ENCODE measurements at regions not wholly inside any gene's neighbourhood (a gene's known extent, or its start where the extent isn't known, plus 50 kb on each side); places are given as distances from the start of the nearest gene placed in this dataset.

DNA sequence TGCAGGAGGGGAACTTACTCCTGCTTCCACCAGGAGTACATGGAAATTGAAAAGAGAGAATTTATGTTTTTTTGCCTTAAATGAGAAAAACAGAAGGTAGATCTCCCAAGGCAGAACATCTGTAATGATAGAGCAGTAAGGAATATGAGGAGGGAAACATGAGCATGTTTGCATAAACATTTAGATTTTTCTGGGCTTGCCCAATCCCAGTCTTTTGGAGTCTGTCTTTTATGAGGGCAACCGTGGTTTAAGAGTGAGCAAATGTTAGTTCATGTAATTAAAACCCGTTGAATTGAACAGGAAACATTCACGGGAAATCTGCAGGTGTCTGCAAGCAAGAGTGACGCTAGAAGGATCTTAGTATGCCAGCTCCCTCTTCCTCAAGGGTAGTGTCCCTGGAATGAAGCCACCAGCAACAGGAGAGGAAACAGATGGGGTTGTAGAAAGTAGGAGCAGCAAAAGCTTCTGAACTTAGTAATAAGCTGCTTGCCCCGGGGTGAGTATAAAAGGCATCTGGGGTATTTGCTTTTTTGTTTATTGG, 79.3 kb downstream of the ARF6 start:
- WGBS, 5 donors, result 1 to 2% (median 1%) methylated on average over 5 of the region's 5 CpGs
- H3K36me3 ChIP-seq, result no peaks in the 10 kb centered on the region
- intact Hi-C loops (cut with DNase I; ENCODE audit: low total_unique reads), result no loop called here
- peaks cover 41 to 81% (median 64%) of the 10 kb centered on the region in 6 donors for H3K4me1 ChIP-seq
- no peak for DNase-seq
- H3K9me3 ChIP-seq, result no peaks in the 10 kb centered on the region
- no peak for TF ChIP-seq CTCF (IDR thresholded peaks at IDR 0.05 in 8 of 11, conservative IDR thresholded peaks at IDR 0.05 in 3 of 11)
- TF ChIP-seq POLR2A (IDR thresholded peaks at IDR 0.05), result no peak
- no peak for TF ChIP-seq POLR2AphosphoS5 (IDR thresholded peaks at IDR 0.05)
- H3K27me3 ChIP-seq (replicated peaks in 1 of 7), result no peaks in the 10 kb centered on the region
- H3K4me3 ChIP-seq, result peak overlapping the region in 1 of 8 donors; percentile 21
- H3K27ac ChIP-seq, result peak overlapping the region; percentile 68 to 96 (median 89)

GRCh38 chr14:49972823-49973222, 79.9 kb downstream of the ARF6 start:
- DNase-seq, result no peak
- Histone ChIP-seq H3K27me3 (replicated peaks in 1 of 7) (no peaks in the 10 kb centered on the region), H3K4me3 (no peak overlapping the region), H3K27ac (peak overlapping the region; percentile 68 to 96 (median 89)), H3K4me1 (peaks cover 44 to 87% (median 70%) of the 10 kb centered on the region in 6 donors), H3K9me3 (no peaks in the 10 kb centered on the region), H3K36me3 (no peaks in the 10 kb centered on the region)
- intact Hi-C loops (cut with DNase I; ENCODE audit: low total_unique reads), result no loop called here
- 21 to 39% (median 25%) methylated on average over 4 of the region's 4 CpGs for WGBS, 5 donors
- TF ChIP-seq POLR2AphosphoS5 (IDR thresholded peaks at IDR 0.05) (no peak), POLR2A (IDR thresholded peaks at IDR 0.05) (no peak), CTCF (IDR thresholded peaks at IDR 0.05 in 8 of 11, conservative IDR thresholded peaks at IDR 0.05 in 3 of 11) (no peak)

DNA sequence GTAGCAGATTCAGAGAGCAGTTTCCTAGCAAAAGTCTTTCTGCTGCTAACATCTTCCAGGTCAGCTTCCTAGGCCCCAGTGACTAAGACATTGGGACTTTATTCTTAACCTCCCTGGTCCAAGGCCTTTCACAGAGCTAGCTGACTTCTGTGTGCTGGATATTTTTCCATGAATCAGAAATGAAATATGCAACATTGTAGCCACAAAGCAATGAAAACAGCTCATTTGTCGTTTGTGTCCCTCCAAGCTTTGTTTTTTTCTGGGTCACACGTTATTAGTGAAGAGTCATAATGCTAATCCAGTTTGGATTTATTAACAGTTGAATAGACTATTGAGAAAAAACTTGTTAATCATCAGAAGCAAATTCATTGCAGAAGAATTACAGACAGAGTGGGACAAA, 82.4 kb downstream of the ARF6 start:
- no peaks in the 10 kb centered on the region for H3K9me3 ChIP-seq
- H3K4me1 ChIP-seq, result peaks cover 44 to 99% (median 85%) of the 10 kb centered on the region in 6 donors
- no peaks in the 10 kb centered on the region for H3K36me3 ChIP-seq
- DNase-seq, result no peak
- intact Hi-C loops (cut with DNase I; ENCODE audit: low total_unique reads), result no loop called here
- H3K4me3 ChIP-seq, result no peak overlapping the region
- no peaks in the 10 kb centered on the region for H3K27me3 ChIP-seq (replicated peaks in 1 of 7)
- TF ChIP-seq POLR2A (IDR thresholded peaks at IDR 0.05), result no peak
- TF ChIP-seq CTCF (IDR thresholded peaks at IDR 0.05 in 8 of 11, conservative IDR thresholded peaks at IDR 0.05 in 3 of 11), result no peak
- no peak for TF ChIP-seq POLR2AphosphoS5 (IDR thresholded peaks at IDR 0.05)
- 72 to 86% (median 74%) methylated on average over 2 of the region's 2 CpGs for WGBS, 5 donors
- peak overlapping the region in 7 of 8 donors; percentile 46 to 96 (median 90) for H3K27ac ChIP-seq

- intact Hi-C loops (cut with DNase I; ENCODE audit: low total_unique reads), result no loop called here
- Histone ChIP-seq H3K4me3 (no peak overlapping the region), H3K36me3 (no peaks in the 10 kb centered on the region), H3K9me3 (no peaks in the 10 kb centered on the region), H3K27ac (peak overlapping the region; percentile 17 to 96 (median 72)), H3K4me1 (peaks cover 38 to 99% (median 85%) of the 10 kb centered on the region in 6 donors), H3K27me3 (replicated peaks in 1 of 7) (no peaks in the 10 kb centered on the region)
- WGBS, 5 donors, result 83 to 94% (median 92%) methylated on average over 3 of the region's 3 CpGs
- no peak for DNase-seq
- TF ChIP-seq POLR2AphosphoS5 (IDR thresholded peaks at IDR 0.05), result no peak
- no peak for TF ChIP-seq CTCF (IDR thresholded peaks at IDR 0.05 in 8 of 11, conservative IDR thresholded peaks at IDR 0.05 in 3 of 11)
- TF ChIP-seq POLR2A (IDR thresholded peaks at IDR 0.05), result no peak
Measured at GRCh38 chr14:49975799-49976198, 82.9 kb downstream of the ARF6 start.
